Renal cortex interstitium (tissue), 11 donors: ENCODE measurements at regions not wholly inside any gene's neighbourhood (a gene's known extent, or its start where the extent isn't known, plus 50 kb on each side); places are given as distances from the start of the nearest gene placed in this dataset.

Experiments used
- DNase-seq, 11 donors: peaks; one replicate each; pipeline ENCODE4 v3.0.0-alpha.2; 2013; ENCODE audit warnings: low read depth in 9 of 11, low spot score in 4 of 11; ENCODE audit errors: extremely low read depth in 1 of 11

GRCh38 chr5:33328818-33329217, 111.9 kb upstream of the TARS1 start:
- DNase-seq: peak in 3 of 11 donors; percentile 30 to 53 (median 44)

- DNase-seq: no peak
These were observed 110.9 kb upstream of the TARS1 start for GRCh38 chr5:33329891-33330290.

GRCh38 chr5:33330426-33330825, 110.3 kb upstream of the TARS1 start:
- DNase-seq: peak in 1 of 11 donors; percentile 28

DNA sequence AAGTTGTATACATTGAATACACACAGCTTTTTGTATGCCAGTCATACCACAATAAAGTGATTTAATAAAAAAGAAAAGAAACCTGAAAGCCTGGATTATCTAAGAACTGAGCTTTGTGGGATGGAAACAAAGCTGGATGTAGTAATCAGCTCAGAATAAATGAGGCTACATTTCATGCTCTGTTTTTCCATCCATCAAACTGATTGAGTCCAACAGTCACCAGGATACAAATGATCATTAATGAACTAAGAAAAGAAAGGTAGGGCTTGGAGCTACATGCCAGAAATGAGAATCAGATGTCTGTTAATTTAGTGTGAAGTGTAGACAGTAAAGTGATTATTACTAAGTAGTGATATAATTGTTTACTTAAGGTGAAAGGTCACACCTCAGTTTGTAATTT, 109.8 kb upstream of the TARS1 start:
- DNase-seq: no peak

GRCh38 chr5:33332804-33333203, 108.0 kb upstream of the TARS1 start:
- no peak for DNase-seq

- DNase-seq: no peak
These were observed 105.9 kb upstream of the TARS1 start for GRCh38 chr5:33334829-33335228.

DNA sequence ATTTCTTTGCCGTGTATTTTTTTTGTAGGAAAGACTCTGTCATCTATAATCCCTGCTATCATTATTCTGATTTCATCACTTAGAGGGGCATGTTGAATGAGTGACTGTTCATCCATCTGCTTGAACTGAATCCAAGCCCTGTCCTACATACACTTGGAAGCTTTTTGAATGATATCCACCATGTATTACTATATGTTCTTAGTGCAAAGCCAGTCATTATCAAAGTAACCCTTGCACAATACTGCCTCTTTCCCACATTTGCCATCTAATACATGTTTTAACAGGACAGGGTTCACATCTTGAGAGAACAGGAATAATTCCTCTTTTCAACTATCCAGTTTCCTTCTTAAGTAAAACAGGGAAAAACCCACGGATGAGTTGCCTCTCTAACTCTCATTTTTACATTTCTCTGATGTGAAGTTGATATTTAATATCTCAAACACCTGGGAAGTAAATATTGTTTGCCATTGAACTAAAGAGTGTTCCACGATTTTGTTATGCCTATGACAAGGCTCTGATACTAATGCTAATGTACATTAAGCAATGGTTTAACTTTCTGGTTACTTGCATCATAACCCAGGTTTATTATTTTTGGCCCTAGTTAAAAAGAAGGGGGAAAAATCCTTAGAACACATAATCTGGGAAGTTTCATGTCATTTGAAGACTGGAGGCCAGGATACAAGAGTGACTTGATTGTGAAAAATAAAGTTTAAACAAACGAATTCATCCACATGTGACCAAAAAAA, 103.7 kb upstream of the TARS1 start:
- no peak for DNase-seq

- no peak for DNase-seq
These were observed 103.2 kb upstream of the TARS1 start for GRCh38 chr5:33337637-33337992.

GRCh38 chr5:33338336-33339110, 102.2 kb upstream of the TARS1 start:
- no peak for DNase-seq

DNA sequence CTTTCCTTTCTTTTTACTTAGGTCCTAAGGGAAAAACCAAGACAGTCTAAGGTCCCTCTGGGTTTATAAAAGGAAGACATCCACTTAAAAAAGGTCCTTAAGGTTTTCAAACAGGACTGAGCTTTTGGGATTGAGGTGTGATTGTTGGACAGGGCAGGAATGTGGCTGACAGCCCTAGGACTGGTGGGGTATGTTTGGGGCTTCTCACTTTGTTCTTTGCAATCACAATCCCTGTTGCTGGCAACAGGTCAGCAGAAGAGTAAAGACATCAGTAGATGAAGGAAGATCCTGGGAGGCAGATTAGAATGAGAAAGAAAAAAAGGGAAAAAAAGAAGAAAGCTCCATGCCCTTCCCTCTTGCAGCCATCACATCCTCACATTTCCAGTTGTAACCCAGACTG, 101.4 kb upstream of the TARS1 start:
- no peak for DNase-seq

- DNase-seq: no peak
These were observed 100.6 kb upstream of the TARS1 start for GRCh38 chr5:33340195-33340594.

- DNase-seq: no peak
These were observed 99.4 kb upstream of the TARS1 start for GRCh38 chr5:33341351-33341750.

DNA sequence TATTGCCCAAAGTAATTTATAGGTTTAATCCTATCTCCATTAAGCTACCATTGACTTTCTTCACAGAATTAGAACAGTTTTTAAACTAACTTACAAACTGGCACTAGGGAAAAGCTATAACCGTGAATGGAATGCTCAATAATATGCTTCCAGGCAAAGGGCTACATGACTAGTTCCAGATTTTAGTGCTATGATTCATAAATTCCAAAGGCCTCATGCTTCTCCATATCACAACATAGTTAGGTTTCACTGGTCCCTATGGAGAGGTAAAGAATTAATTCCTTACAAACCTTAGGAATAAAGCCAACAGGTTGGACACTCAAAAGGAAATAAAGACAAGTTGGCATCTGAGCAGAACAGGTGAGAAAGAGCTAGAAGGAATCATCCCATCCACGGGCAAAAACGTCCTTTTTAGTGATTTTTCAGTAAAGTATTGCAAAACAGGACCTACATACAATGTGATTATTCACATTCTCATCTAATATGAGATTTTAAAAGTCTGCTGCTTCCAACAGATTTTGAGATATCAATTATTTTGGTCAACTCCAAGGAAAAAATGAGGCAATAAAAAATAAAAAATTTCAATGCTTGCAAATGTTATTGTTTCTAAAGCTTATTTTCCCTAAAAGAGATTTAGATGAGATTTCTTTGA, 97.0 kb upstream of the TARS1 start:
- no peak for DNase-seq

DNA sequence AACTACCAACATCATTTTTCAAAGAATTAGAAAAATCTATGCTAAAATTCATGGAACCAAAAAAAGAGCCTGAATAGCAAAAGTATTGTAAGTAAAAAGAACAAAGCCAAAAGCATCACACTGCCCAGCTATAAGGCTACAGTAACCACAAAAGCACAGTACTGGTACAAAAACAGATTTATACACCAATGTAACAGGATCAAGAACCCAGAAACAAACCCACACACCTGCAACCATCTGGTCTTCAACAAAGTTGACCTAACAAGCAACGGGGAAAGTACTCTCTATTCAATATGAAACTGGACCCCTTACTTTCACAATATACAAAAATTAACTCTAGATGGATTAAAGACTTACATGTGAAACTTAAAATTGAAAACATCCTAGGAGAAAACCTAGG, 94.2 kb upstream of the TARS1 start:
- no peak for DNase-seq

GRCh38 chr5:33361781-33362180, 79.0 kb upstream of the TARS1 start:
- DNase-seq: no peak

DNA sequence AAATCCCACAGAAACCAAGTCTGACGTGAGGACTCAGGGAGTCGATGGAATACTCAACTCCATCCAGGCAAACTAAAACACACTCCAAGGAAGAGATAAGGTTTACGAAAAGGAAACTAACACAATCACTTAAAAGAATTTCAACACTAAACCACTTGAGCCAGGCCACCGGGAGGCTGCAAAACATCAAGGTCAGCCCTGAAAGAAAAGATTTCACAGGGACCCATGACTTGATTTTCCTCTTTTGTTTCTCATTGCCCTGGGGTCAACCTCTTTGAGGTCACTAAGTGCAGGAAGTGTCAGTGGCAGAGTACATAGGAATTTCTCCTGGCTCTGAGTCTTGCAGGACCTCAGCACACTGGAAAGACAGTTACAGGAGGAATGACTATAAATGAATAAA, 77.8 kb upstream of the TARS1 start:
- no peak for DNase-seq

- DNase-seq: no peak
These were observed 77.2 kb upstream of the TARS1 start for GRCh38 chr5:33363537-33363936.

DNA sequence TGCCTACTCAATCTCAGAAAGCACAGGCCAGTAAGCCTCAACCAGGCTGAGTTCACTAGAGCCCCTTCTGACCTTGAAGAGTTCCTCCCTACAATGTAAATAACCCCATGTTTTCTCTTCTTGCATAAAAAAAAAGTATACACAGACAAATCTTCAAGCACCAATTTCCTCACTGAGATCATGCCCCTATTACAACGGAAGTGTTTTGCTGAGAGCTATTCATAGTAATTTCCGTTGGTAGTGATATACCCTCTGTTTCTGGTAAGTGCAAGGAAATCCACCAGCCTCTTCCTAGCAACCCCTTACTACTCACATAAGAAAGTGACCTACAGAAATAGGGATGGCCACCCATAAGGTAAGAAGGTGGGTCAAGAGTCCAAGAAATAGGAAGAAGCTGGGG, 76.4 kb upstream of the TARS1 start:
- no peak for DNase-seq

DNA sequence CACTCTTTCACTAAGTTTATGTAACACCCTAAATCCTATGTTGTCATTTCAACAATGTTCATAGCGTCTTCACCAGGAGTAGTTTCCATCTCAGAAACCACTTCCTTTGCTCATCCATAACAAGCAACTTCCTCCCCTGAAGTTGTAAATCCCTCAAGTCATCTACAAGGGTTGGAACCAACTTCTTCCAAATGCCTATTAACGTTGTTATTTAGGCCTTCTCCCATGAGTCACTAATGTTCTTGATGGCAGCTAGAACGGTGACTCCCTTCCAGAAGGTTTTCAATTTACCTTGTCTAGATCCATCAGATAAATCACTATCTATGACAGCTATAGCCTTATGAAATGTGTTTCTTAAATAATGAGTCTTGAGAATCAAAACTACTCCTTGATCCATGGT, 73.3 kb upstream of the TARS1 start:
- DNase-seq: no peak
